Sciatic nerve (tissue), 2 donors: ENCODE measurements at regions not wholly inside any gene's neighbourhood (a gene's known extent, or its start where the extent isn't known, plus 50 kb on each side); places are given as distances from the start of the nearest gene placed in this dataset.
"Not testable (repeated sequence)": the region's sequence is repeated elsewhere in the genome, so short reads cannot be mapped to it uniquely, and the experiment has no call there.

Experiments
- ATAC-seq: fragments of 200-7000 bp; cut with Tn5 transposase; one replicate; pipeline ENCODE4 v1.9.1; 2020; ENCODE audit warnings: mild to moderate bottlenecking, moderate library complexity
- DNase-seq: peaks from one replicate; pipeline ENCODE4 v3.0.0-alpha.2; 2020; ENCODE audit warnings: low spot score
- intact Hi-C: fragments of 100-400 bp; cut with DNase I; formaldehyde crosslinking; loops from one replicate; pipeline ENCODE4 v1.14.2; 2022
- donor health status: DM: no; HTN: no; CAD: no.
- donor health status: DM: no; HTN: no; CAD: no.

GRCh38 chr1:208722592-208722991 is 478.4 kb upstream of the PLXNA2 start:
- DNase-seq (no peak), ATAC-seq (no peak)
- intact Hi-C loops, result no loop called here

GRCh38 chr1:208724079-208724478 is 479.9 kb upstream of the PLXNA2 start:
- intact Hi-C loops, result no loop called here
- DNase-seq (no peak), ATAC-seq (no peak)

- intact Hi-C loops, result no loop called here
- DNase-seq, result no peak
- ATAC-seq, result no peak
These were observed 484.6 kb upstream of the PLXNA2 start for GRCh38 chr1:208728815-208729214.

GRCh38 chr1:208731981-208732821 is 488.0 kb upstream of the PLXNA2 start:
- ATAC-seq (no peak), DNase-seq (no peak)
- intact Hi-C loops, result no loop called here

GRCh38 chr1:208737161-208737560 is 493.0 kb upstream of the PLXNA2 start:
- intact Hi-C loops, result no loop called here
- DNase-seq (no peak), ATAC-seq (no peak)

GRCh38 chr1:208737922-208738321 is 493.7 kb upstream of the PLXNA2 start:
- intact Hi-C loops, result no loop called here
- no peak for DNase-seq
- no peak for ATAC-seq

GRCh38 chr1:208739636-208740035 is 495.5 kb upstream of the PLXNA2 start:
- intact Hi-C loops, ATAC-seq, DNase-seq: not testable (repeated sequence)

GRCh38 chr1:208741296-208741695 is 497.1 kb upstream of the PLXNA2 start:
- intact Hi-C loops, result no loop called here
- DNase-seq (no peak), ATAC-seq (no peak)

GRCh38 chr1:208743361-208743760 is 499.2 kb upstream of the PLXNA2 start:
- DNase-seq (no peak), ATAC-seq (no peak)
- intact Hi-C loops, result no loop called here

- no peak for ATAC-seq
- no peak for DNase-seq
- intact Hi-C loops, result no loop called here
These were observed 503.8 kb upstream of the PLXNA2 start for GRCh38 chr1:208747979-208748378.

- DNase-seq (no peak), ATAC-seq (no peak)
These were observed 504.4 kb upstream of the PLXNA2 start for GRCh38 chr1:208748387-208749165.

GRCh38 chr1:208756339-208756981 is 512.3 kb upstream of the PLXNA2 start:
- intact Hi-C loops, result no loop called here
- ATAC-seq, result no peak
- no peak for DNase-seq

More at GRCh38 chr1:208748387-208749165, 504.4 kb upstream of the PLXNA2 start:
- intact Hi-C loops, result no loop called here

GRCh38 chr1:208757846-208758245 is 513.7 kb upstream of the PLXNA2 start:
- intact Hi-C loops, result no loop called here
- DNase-seq (no peak), ATAC-seq (no peak)

- ATAC-seq (no peak), DNase-seq (no peak)
- intact Hi-C loops, result no loop called here
These were observed 515.1 kb upstream of the PLXNA2 start for GRCh38 chr1:208759255-208759654.

GRCh38 chr1:208763971-208764370 is 519.8 kb upstream of the PLXNA2 start:
- DNase-seq (no peak), ATAC-seq (no peak)
- intact Hi-C loops, result no loop called here

GRCh38 chr1:208766832-208767231 is 522.6 kb upstream of the PLXNA2 start:
- no peak for DNase-seq
- no peak for ATAC-seq
- intact Hi-C loops, result no loop called here

- DNase-seq (no peak), ATAC-seq (no peak)
- intact Hi-C loops, result no loop called here
These were observed 523.6 kb upstream of the PLXNA2 start for GRCh38 chr1:208767816-208768215.

- intact Hi-C loops, result no loop called here
- no peak for DNase-seq
- ATAC-seq, result no peak
These were observed 528.7 kb upstream of the PLXNA2 start for GRCh38 chr1:208772891-208773290.

- intact Hi-C loops, result no loop called here
- ATAC-seq, result no peak
These were observed 531.7 kb upstream of the PLXNA2 start for GRCh38 chr1:208775841-208776240.

GRCh38 chr1:208778417-208778816 is 534.2 kb upstream of the PLXNA2 start:
- no peak for DNase-seq
- intact Hi-C loops, result no loop called here
- no peak for ATAC-seq

More at GRCh38 chr1:208775841-208776240, 531.7 kb upstream of the PLXNA2 start:
- DNase-seq, result no peak
